BJ (cell line): ENCODE measurements at regions not wholly inside any gene's neighbourhood (a gene's known extent, or its start where the extent isn't known, plus 50 kb on each side); places are given as distances from the start of the nearest gene placed in this dataset.

Experiments
- CTCF ChIA-PET: fragments of 350-600 bp; formaldehyde crosslinking; extraction: SDS; loops from one replicate; lab custom pipeline; 2021; ENCODE audit warnings: antibody characterized with exemption, inconsistent platforms; lab: Yijun Ruan, JAX
- POLR2A ChIA-PET: fragments of 300-600 bp; sonication (Branson Sonifier 250); formaldehyde crosslinking; extraction: SDS; loops from one replicate; lab custom pipeline; 2021; ENCODE audit warnings: antibody characterized with exemption; lab: Charles Lee
- DNase-seq: peaks from one replicate; pipeline ENCODE4 v3.0.0-alpha.2; 2011; ENCODE audit warnings: low read depth
- H3K27me3 ChIP-seq: 2 replicates; pipeline ENCODE4 v1.6.0; 2011; ENCODE audit warnings: low read length; ENCODE audit not compliant: control insufficient read depth, insufficient read depth
- H3K36me3 ChIP-seq: 2 replicates; pipeline ENCODE4 v1.5.1; 2011; ENCODE audit warnings: low read length; ENCODE audit not compliant: control insufficient read depth, insufficient read depth
- H3K4me3 ChIP-seq: 2 replicates; pipeline ENCODE4 v1.5.1; 2011; ENCODE audit warnings: low read depth, mild to moderate bottlenecking, control low read depth, low read length
- TF ChIP-seq, protein P1 (sequence below): IDR thresholded peaks from 2 replicates; pipeline ENCODE4 v1.5.1; 2011; ENCODE audit warnings: low read depth, mild to moderate bottlenecking, control low read depth, inconsistent platforms, low read length, moderate library complexity; ENCODE audit not compliant: insufficient read depth

DNA sequence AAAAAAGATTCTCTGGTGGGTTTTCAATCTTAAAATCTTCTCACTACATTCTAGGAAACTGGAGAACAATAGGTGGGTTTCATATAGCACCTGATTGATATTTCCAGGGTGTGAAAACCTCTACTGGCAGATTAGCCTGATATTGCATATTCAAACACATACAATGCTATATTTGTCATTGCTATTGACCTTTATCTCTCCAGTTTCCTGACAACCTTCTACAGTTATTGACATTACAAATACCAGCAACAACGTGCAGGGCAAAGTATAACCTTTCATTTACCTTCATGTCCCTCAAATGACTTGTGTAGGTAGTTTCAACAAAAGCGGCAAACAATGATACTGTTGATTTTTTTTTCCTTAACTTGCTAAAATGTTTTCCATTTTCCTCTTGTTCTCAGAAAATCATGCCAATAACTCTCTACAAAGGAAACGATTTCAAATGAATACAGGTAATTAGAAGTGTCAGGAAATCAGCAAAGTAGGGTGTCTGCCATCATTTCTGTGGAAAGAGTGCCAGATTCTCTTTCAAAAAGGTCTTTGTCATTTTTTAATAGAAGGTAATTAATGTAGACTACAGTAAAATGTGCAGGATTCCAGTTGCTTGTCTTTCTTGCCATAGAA, 72.6 kb upstream of the CDIN1 start:
- DNase-seq: no peak
- ChIA-PET POLR2A (no interaction called here), CTCF (no interaction called here)
- no peak overlapping the region for H3K4me3 ChIP-seq
- no peaks in the 10 kb centered on the region for H3K27me3 ChIP-seq
- TF ChIP-seq, protein P1, sequence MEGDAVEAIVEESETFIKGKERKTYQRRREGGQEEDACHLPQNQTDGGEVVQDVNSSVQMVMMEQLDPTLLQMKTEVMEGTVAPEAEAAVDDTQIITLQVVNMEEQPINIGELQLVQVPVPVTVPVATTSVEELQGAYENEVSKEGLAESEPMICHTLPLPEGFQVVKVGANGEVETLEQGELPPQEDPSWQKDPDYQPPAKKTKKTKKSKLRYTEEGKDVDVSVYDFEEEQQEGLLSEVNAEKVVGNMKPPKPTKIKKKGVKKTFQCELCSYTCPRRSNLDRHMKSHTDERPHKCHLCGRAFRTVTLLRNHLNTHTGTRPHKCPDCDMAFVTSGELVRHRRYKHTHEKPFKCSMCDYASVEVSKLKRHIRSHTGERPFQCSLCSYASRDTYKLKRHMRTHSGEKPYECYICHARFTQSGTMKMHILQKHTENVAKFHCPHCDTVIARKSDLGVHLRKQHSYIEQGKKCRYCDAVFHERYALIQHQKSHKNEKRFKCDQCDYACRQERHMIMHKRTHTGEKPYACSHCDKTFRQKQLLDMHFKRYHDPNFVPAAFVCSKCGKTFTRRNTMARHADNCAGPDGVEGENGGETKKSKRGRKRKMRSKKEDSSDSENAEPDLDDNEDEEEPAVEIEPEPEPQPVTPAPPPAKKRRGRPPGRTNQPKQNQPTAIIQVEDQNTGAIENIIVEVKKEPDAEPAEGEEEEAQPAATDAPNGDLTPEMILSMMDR: no peak
- no peaks in the 10 kb centered on the region for H3K36me3 ChIP-seq

DNA sequence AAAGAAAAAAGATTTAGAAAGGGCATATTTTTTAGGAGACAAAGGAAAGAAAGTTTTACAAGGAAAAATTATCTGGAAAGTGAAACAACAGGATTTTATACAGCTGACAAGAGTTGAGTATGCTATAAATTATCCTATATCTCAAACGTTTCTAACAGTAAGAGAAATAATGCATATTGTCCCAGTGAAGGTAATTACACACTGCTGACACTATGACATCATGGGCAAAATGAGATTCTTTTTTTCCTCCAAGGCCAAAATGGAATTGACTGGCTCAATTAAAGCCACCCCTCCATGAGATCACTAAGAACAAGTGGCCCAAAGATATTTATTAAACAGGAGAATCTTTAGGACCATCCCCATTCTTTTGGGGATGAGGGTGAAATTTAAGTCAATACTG, 72.0 kb upstream of the CDIN1 start:
- CTCF ChIA-PET: no interaction called here
- no peak overlapping the region for H3K4me3 ChIP-seq
- DNase-seq: no peak
- no peaks in the 10 kb centered on the region for H3K36me3 ChIP-seq
- POLR2A ChIA-PET: no interaction called here
- no peaks in the 10 kb centered on the region for H3K27me3 ChIP-seq
- TF ChIP-seq, protein P1: no peak

DNA sequence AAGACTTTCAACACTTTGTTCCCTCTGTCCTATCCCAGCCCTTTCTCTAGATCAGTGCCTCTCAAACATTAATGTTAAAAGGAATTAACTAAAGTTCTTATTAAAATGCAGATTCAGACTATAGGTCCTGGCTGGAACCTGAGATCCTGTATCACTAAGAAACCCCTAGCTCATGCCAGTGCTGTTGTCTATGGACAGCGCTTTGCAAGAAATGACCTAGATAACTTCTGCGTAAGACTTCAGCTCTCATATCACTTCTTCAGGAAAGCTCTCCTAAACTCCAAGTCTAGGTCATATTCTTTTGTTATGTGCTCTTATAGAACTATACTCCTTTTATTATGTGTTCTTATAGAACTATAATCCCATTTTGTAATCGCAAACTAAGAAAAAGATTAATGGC, 67.8 kb upstream of the CDIN1 start:
- CTCF ChIA-PET: interaction anchor here (1.4 kb wide), 1 partner anchor 10 kb away, joined by 6 read pairs; no protein-coding TSS in a partner anchor

DNA sequence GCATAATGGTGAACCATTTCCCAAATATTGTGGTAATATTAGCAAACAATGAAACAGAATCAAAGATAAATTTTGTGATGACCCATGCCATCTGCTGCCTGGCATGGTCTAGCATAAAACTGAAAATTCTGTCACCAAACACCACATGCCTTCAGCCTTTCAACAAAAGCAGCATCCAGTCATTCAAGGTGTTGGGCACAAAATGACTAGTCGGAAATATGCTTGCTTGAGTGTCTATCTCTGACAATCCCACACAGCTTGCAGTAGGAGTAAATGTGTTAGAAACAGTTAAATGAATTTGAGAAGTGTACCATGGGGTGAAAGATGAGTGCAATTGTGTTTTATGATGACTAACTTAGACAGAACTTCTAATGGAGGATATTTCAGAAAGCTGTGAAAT, 61.7 kb upstream of the CDIN1 start:
- no peaks in the 10 kb centered on the region for H3K27me3 ChIP-seq
- TF ChIP-seq, protein P1: no peak
- no peaks in the 10 kb centered on the region for H3K36me3 ChIP-seq
- POLR2A ChIA-PET: no interaction called here
- no peak for DNase-seq
- no peak overlapping the region for H3K4me3 ChIP-seq
- CTCF ChIA-PET: no interaction called here

More for the DNA sequence above, 67.8 kb upstream of the CDIN1 start:
- POLR2A ChIA-PET: no interaction called here
- H3K4me3 ChIP-seq: no peak overlapping the region
- no peaks in the 10 kb centered on the region for H3K36me3 ChIP-seq
- no peak for DNase-seq
- no peaks in the 10 kb centered on the region for H3K27me3 ChIP-seq
- TF ChIP-seq, protein P1: no peak

DNA sequence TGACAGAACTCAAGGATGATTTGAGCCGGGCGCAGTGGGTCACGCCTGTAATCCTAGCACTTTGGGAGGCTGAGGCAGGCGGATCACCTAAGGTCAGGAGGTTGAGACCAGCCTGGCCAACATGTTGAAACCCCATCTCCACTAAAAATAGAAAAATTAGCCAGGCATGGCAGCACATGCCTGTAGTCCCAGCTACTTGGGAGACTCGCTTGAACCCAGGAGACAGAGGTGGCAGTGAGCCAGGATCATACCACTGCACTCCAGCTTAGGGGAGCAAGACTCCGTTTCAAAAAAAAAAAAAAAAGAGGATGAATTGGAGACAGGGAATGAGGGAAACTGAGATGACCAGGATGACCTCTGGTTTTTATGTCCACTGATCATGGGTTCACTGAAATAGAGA, 60.4 kb upstream of the CDIN1 start:
- POLR2A ChIA-PET: no interaction called here
- CTCF ChIA-PET: no interaction called here
- H3K36me3 ChIP-seq: no peaks in the 10 kb centered on the region
- H3K4me3 ChIP-seq: no peak overlapping the region
- TF ChIP-seq, protein P1: no peak
- no peaks in the 10 kb centered on the region for H3K27me3 ChIP-seq
- no peak for DNase-seq
